Daoy (cell line): ENCODE measurements at regions not wholly inside any gene's neighbourhood (a gene's known extent, or its start where the extent isn't known, plus 50 kb on each side); places are given as distances from the start of the nearest gene placed in this dataset.
A peak's percentile ranks its signal among the peaks of the same experiment; 100 is the strongest.
"Not testable (repeated sequence)": the region's sequence is repeated elsewhere in the genome, so short reads cannot be mapped to it uniquely, and the experiment has no call there.

ENCODE experiments used
- DNase-seq: peaks from one replicate; pipeline ENCODE4 v3.0.0-alpha.2; 2015; ENCODE audit warnings: low read depth

GRCh38 chr17:68780596-68780995 is 174.6 kb downstream of the ABCA8 start:
- DNase-seq = no peak

- DNase-seq = no peak
Measured at GRCh38 chr17:68778726-68779125, 176.5 kb downstream of the ABCA8 start.

GRCh38 chr17:68777856-68778694 is 176.9 kb upstream of the FAM20A start:
- no peak for DNase-seq

- DNase-seq = peak; percentile 31
Measured at GRCh38 chr17:68777243-68777855, 176.2 kb upstream of the FAM20A start.

GRCh38 chr17:68776451-68776850 is 175.3 kb upstream of the FAM20A start:
- no peak for DNase-seq

GRCh38 chr17:68775969-68776368 is 174.8 kb upstream of the FAM20A start:
- no peak for DNase-seq

GRCh38 chr17:68775318-68775717 is 174.2 kb upstream of the FAM20A start:
- DNase-seq = no peak

- DNase-seq = peak; percentile 41
Measured at GRCh38 chr17:68771867-68772515, 170.8 kb upstream of the FAM20A start.

- DNase-seq = no peak
Measured at GRCh38 chr17:68768804-68769203, 167.6 kb upstream of the FAM20A start.

GRCh38 chr17:68766640-68767039 is 165.5 kb upstream of the FAM20A start:
- DNase-seq = no peak

GRCh38 chr17:68763562-68763961 is 162.4 kb upstream of the FAM20A start:
- DNase-seq = no peak

GRCh38 chr17:68762911-68763310 is 161.7 kb upstream of the FAM20A start:
- DNase-seq = no peak

- no peak for DNase-seq
Measured at GRCh38 chr17:68760141-68760475, 158.9 kb upstream of the FAM20A start.

GRCh38 chr17:68759343-68760140 is 158.4 kb upstream of the FAM20A start:
- peak; percentile 92 for DNase-seq

- DNase-seq = no peak
Measured at GRCh38 chr17:68759002-68759342, 157.8 kb upstream of the FAM20A start.

GRCh38 chr17:68757866-68758757 is 156.9 kb upstream of the FAM20A start:
- DNase-seq = not testable (repeated sequence)

- no peak for DNase-seq
Measured at GRCh38 chr17:68753985-68754769, 153.0 kb upstream of the FAM20A start.

- DNase-seq = no peak
Measured at GRCh38 chr17:68750208-68750562, 149.0 kb upstream of the FAM20A start.

- no peak for DNase-seq
Measured at GRCh38 chr17:68749349-68750207, 148.4 kb upstream of the FAM20A start.

- DNase-seq = no peak
Measured at GRCh38 chr17:68748381-68748780, 147.2 kb upstream of the FAM20A start.
